Cardiac fibroblast (primary cell): ENCODE measurements at regions not wholly inside any gene's neighbourhood (a gene's known extent, or its start where the extent isn't known, plus 50 kb on each side); places are given as distances from the start of the nearest gene placed in this dataset.
"Not testable (repeated sequence)": the region's sequence is repeated elsewhere in the genome, so short reads cannot be mapped to it uniquely, and the experiment has no call there.

ENCODE experiments used
- DNase-seq, 2 donors: peaks; one replicate each; pipeline versions ENCODE4 v3.0.0 to v3.0.0-alpha.2; 2010; ENCODE audit warnings: low read depth in 2 of 2
- H3K4me3 ChIP-seq, 2 donors: replicated peaks in 1 of 2; 1 replicate in 1 of 2; 2 replicates in 1 of 2; pipeline ENCODE4 v1.5.1; 2011; ENCODE audit warnings: low read depth in 2 of 2, low read length in 2 of 2, mild to moderate bottlenecking in 2 of 2, moderate library complexity in 1 of 2
- CTCF ChIP-seq: IDR thresholded peaks from one replicate; pipeline ENCODE4 v1.5.1; 2011; ENCODE audit warnings: low read depth, mild to moderate bottlenecking, low read length, inconsistent platforms

GRCh38 chrX:147533426-147533825 is 378.3 kb upstream of the FMR1 start:
- TF ChIP-seq CTCF: no peak
- DNase-seq: no peak
- no peak overlapping the region for H3K4me3 ChIP-seq

- no peak for TF ChIP-seq CTCF
- H3K4me3 ChIP-seq: no peak overlapping the region
- DNase-seq: no peak
These were observed 374.5 kb upstream of the FMR1 start for GRCh38 chrX:147537172-147537571.

- H3K4me3 ChIP-seq: not testable (repeated sequence)
These were observed 363.7 kb upstream of the FMR1 start for GRCh38 chrX:147548023-147548422.

GRCh38 chrX:147550217-147550616 is 361.5 kb upstream of the FMR1 start:
- H3K4me3 ChIP-seq: no peak overlapping the region
- DNase-seq: no peak
- TF ChIP-seq CTCF: no peak

More at GRCh38 chrX:147548023-147548422, 363.7 kb upstream of the FMR1 start:
- DNase-seq: not testable (repeated sequence)

GRCh38 chrX:147559191-147559590 is 352.5 kb upstream of the FMR1 start:
- no peak for TF ChIP-seq CTCF
- no peak for DNase-seq
- H3K4me3 ChIP-seq: no peak overlapping the region

GRCh38 chrX:147565237-147565636 is 346.5 kb upstream of the FMR1 start:
- no peak for TF ChIP-seq CTCF
- DNase-seq: peak in 1 of 2 donors; percentile 1
- H3K4me3 ChIP-seq: no peak overlapping the region

GRCh38 chrX:147570483-147570882 is 341.2 kb upstream of the FMR1 start:
- no peak overlapping the region for H3K4me3 ChIP-seq
- DNase-seq: no peak
- no peak for TF ChIP-seq CTCF
